Left ventricle myocardium inferior (tissue), 1 donor: ENCODE measurements at regions not wholly inside any gene's neighbourhood (a gene's known extent, or its start where the extent isn't known, plus 50 kb on each side); places are given as distances from the start of the nearest gene placed in this dataset.

Experiments
- DNase-seq: peaks from one replicate; pipeline ENCODE4 v3.0.0-alpha.2; 2020
- H3K27ac ChIP-seq: fragments of 200-600 bp; replicated peaks from 2 replicates; pipeline ENCODE4 v1.8.0; 2021
- H3K27me3 ChIP-seq: fragments of 200-600 bp; 2 replicates; pipeline ENCODE4 v1.8.0; 2021; ENCODE audit warnings: low read depth
- H3K36me3 ChIP-seq: fragments of 200-600 bp; 2 replicates; pipeline ENCODE4 v1.8.0; 2021
- H3K4me1 ChIP-seq: fragments of 200-600 bp; 2 replicates; pipeline ENCODE4 v1.8.0; 2021
- H3K4me3 ChIP-seq: fragments of 200-600 bp; 2 replicates; pipeline ENCODE4 v1.8.0; 2021; ENCODE audit warnings: mild to moderate bottlenecking, moderate library complexity
- H3K9me3 ChIP-seq: fragments of 200-600 bp; replicated peaks from 2 replicates; pipeline ENCODE4 v1.8.0; 2021
- intact Hi-C: fragments of 100-400 bp; cut with micrococcal nuclease; formaldehyde crosslinking; loops from one replicate; pipeline ENCODE4 v1.11.0; 2022
- TF ChIP-seq, protein P1 (sequence below): fragments of 200-600 bp; IDR thresholded peaks from 2 replicates; pipeline ENCODE4 v1.8.0; 2021; ENCODE audit warnings: antibody characterized with exemption, mild to moderate bottlenecking, borderline replicate concordance
- donor health status: DM: no; HTN: yes; CAD: no; lungs with severe emphysema.

DNA sequence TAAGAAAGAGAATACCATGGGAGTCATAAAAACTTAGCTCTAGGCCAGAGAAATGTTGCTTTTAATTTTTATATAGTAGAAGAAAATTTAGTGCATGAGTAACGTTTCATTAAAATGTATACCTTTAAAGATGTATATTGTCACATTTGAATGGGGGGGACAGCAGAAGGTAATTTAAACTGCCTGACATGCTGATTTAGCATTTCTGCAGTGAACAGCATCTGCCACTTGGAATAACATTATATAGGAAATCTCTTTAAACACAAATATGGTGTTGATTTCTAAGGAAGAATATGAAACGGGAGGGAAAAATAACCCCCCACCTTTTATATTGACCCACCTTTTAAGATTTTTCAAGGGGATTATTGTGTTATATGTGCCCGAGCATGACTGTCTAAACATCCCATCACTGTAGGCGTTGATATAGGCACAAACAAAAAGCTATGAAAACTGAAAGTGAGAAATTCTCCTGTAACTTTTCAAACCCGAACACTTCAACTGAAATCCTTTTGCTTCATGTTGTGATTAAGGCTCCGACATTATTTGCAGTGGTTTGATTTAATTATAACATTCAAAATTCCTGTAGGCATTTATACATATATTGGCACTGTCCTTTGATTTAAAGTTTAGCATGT is 244.7 kb upstream of the CELF2 start:
- intact Hi-C loops: no loop called here
- Histone ChIP-seq H3K9me3 (no peaks in the 10 kb centered on the region), H3K27me3 (no peaks in the 10 kb centered on the region), H3K27ac (no peak overlapping the region), H3K4me3 (no peak overlapping the region), H3K36me3 (no peaks in the 10 kb centered on the region), H3K4me1 (no peaks in the 10 kb centered on the region)
- DNase-seq: no peak
- TF ChIP-seq, protein P1, sequence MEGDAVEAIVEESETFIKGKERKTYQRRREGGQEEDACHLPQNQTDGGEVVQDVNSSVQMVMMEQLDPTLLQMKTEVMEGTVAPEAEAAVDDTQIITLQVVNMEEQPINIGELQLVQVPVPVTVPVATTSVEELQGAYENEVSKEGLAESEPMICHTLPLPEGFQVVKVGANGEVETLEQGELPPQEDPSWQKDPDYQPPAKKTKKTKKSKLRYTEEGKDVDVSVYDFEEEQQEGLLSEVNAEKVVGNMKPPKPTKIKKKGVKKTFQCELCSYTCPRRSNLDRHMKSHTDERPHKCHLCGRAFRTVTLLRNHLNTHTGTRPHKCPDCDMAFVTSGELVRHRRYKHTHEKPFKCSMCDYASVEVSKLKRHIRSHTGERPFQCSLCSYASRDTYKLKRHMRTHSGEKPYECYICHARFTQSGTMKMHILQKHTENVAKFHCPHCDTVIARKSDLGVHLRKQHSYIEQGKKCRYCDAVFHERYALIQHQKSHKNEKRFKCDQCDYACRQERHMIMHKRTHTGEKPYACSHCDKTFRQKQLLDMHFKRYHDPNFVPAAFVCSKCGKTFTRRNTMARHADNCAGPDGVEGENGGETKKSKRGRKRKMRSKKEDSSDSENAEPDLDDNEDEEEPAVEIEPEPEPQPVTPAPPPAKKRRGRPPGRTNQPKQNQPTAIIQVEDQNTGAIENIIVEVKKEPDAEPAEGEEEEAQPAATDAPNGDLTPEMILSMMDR: no peak

DNA sequence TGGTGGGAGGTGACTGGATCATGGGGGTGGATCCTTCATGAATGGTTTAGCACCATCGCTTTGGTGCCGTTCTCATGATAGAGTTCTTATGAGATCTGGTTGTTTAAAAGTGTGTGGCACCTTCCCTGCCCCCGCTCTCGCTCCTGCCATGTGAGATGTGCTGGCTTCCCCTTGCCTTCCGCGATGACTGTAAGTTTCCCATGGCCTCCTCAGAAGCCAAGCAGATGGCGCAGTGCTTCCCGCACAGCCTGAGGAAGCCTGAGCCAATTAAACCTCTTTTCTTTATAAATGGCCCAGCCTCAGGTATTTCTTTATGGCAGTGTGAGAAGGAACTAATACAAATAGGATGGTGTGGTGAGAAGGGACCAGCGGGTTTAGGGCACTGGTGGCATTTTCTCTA is 243.3 kb upstream of the CELF2 start:
- no peak for DNase-seq
- TF ChIP-seq, protein P1: no peak
- H3K4me3 ChIP-seq: no peak overlapping the region
- H3K4me1 ChIP-seq: no peaks in the 10 kb centered on the region
- intact Hi-C loops: no loop called here
- no peaks in the 10 kb centered on the region for H3K9me3 ChIP-seq
- no peaks in the 10 kb centered on the region for H3K36me3 ChIP-seq
- H3K27ac ChIP-seq: no peak overlapping the region
- H3K27me3 ChIP-seq: no peaks in the 10 kb centered on the region

DNA sequence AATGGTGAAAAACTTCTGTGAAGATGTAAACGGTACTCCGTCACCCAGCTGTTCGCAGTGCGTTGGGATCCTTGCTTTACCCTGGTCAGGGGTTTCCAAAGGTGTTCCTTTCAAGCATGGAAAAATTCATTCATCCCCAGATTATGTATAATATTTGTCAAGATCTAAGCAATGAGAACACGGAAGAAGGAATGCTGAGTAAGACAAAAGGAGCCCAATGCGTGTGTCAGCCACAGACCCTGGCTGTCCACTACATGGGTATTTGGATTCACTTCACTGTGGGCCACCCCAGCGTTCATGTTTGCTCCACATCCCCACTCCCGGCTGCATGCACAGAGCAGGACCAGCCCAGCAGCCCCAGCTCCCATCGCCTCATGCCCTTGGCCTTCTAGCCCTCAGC is 241.3 kb upstream of the CELF2 start:
- TF ChIP-seq, protein P1: no peak
- DNase-seq: no peak
- Histone ChIP-seq H3K4me1 (no peaks in the 10 kb centered on the region), H3K27ac (no peak overlapping the region), H3K27me3 (no peaks in the 10 kb centered on the region), H3K9me3 (no peaks in the 10 kb centered on the region), H3K36me3 (no peaks in the 10 kb centered on the region), H3K4me3 (no peak overlapping the region)
- intact Hi-C loops: no loop called here

DNA sequence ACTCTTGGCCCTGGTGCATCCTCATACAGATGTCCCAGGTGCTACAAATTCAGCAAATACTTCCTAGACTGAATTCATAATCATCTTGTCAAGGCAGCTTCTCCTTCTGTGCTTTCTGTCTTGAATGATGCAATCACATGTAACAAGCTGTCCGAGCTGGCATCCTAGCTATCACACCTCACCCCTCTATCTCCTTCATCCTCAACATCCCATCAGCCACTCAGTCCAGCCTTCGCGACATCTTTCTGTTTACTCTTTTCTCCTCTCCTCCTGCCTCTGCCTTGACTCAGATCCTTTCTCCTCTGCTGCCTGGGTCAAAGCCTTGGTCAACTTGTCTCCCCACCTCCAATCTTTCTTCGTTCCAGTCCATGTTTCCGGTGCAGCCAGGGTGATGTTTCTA is 240.4 kb upstream of the CELF2 start:
- no peak overlapping the region for H3K27ac ChIP-seq
- H3K27me3 ChIP-seq: no peaks in the 10 kb centered on the region
- H3K9me3 ChIP-seq: no peaks in the 10 kb centered on the region
- TF ChIP-seq, protein P1: no peak
- H3K36me3 ChIP-seq: no peaks in the 10 kb centered on the region
- no peak overlapping the region for H3K4me3 ChIP-seq
- no peak for DNase-seq
- H3K4me1 ChIP-seq: no peaks in the 10 kb centered on the region
- intact Hi-C loops: no loop called here

DNA sequence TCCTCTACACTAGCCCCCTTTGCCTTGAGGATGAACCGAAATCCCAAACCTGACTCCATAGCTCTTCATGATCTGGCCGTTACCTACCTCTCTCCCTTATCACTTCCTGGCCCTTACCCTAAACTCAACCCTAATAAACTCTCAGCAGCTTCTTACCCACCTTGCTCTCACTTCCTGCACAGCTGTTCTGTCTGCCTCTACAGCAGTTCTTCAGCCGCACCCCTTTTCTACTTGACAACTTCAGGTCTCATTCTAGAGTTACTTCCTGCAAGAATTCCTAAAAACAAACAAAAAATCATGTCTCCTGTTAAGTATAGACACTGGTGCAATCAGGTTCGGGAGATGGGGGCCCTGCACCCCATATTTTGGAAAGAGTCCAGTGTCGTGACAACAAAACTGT is 239.9 kb upstream of the CELF2 start:
- H3K4me3 ChIP-seq: no peak overlapping the region
- no peaks in the 10 kb centered on the region for H3K27me3 ChIP-seq
- H3K4me1 ChIP-seq: no peaks in the 10 kb centered on the region
- DNase-seq: no peak
- intact Hi-C loops: no loop called here
- TF ChIP-seq, protein P1: no peak
- no peaks in the 10 kb centered on the region for H3K9me3 ChIP-seq
- no peaks in the 10 kb centered on the region for H3K36me3 ChIP-seq
- no peak overlapping the region for H3K27ac ChIP-seq

DNA sequence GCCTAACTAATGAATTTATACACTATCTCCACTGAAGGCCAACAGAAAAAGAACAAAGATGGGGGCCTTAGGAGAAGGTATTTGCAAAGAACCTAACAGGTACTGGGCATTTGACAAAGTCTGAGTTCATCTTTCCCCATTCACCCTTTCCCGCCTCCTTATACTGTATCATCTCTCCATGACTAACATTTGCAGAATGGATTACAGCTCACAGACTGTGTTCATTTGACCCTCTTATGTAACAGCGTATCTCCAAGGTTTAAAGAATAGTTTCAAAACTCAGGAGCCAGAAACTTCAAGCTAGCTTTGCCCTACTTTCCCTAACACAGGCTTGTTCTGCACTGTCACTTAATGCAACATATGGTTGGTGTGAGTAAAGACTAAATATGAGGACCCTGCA is 238.7 kb upstream of the CELF2 start:
- TF ChIP-seq, protein P1: no peak
- intact Hi-C loops: no loop called here
- H3K27me3 ChIP-seq: no peaks in the 10 kb centered on the region
- no peaks in the 10 kb centered on the region for H3K36me3 ChIP-seq
- H3K27ac ChIP-seq: no peak overlapping the region
- no peaks in the 10 kb centered on the region for H3K4me1 ChIP-seq
- H3K9me3 ChIP-seq: no peaks in the 10 kb centered on the region
- H3K4me3 ChIP-seq: no peak overlapping the region
- DNase-seq: no peak
